ENCODE measurements at regions not wholly inside any gene's neighbourhood (a gene's known extent, or its start where the extent isn't known, plus 50 kb on each side); places are given as distances from the start of the nearest gene placed in this dataset.
"Not testable (repeated sequence)": the region's sequence is repeated elsewhere in the genome, so short reads cannot be mapped to it uniquely, and the experiment has no call there.

DNA sequence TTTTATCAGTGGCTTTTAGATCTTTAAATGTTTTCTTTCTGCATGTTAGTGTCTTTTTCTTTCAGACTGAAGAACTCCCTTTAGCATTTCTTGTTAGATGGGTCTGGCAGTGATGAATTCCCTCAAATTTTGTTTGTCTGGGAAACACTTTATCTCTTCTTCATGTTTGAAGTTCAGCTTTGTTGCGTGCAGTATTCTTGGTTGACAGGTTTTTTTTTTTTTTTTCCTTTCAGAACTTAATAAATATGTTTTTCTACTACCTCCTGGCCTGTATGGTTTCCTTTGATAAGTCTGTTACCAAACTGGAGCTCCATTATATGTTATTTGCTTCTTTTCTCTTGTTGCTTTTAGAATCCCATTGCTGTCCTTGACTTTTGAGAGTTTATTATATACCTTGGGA, 89.8 kb upstream of the ACKR3 start:
- H3K4me3 ChIP-seq (ENCODE audit: low read depth, low read length) = no peak overlapping the region
- TF ChIP-seq, protein P1, sequence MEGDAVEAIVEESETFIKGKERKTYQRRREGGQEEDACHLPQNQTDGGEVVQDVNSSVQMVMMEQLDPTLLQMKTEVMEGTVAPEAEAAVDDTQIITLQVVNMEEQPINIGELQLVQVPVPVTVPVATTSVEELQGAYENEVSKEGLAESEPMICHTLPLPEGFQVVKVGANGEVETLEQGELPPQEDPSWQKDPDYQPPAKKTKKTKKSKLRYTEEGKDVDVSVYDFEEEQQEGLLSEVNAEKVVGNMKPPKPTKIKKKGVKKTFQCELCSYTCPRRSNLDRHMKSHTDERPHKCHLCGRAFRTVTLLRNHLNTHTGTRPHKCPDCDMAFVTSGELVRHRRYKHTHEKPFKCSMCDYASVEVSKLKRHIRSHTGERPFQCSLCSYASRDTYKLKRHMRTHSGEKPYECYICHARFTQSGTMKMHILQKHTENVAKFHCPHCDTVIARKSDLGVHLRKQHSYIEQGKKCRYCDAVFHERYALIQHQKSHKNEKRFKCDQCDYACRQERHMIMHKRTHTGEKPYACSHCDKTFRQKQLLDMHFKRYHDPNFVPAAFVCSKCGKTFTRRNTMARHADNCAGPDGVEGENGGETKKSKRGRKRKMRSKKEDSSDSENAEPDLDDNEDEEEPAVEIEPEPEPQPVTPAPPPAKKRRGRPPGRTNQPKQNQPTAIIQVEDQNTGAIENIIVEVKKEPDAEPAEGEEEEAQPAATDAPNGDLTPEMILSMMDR (IDR thresholded peaks at IDR 0.05; ENCODE audit: low read depth, low read length) = no peak

DNA sequence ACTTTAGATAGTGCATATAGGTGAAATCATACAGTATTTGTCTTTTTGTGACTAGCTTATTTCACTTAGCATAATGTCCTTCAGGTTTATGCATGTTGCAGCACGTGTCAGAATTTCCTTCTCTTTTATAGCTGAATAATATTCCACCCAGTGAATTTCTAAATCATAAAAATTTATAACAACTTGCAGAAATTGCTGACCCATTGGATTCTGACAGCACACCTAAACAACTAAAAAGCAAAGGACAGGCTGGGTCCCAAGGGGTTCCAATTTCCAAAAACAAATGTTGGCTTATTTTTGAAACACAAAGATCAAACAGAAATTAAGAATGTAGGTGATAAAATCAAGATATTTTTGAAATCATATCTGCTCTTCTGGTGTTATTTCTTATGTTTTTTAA, 86.5 kb upstream of the ACKR3 start:
- H3K4me3 ChIP-seq (ENCODE audit: low read depth, low read length) = no peak overlapping the region
- TF ChIP-seq, protein P1 (IDR thresholded peaks at IDR 0.05; ENCODE audit: low read depth, low read length) = no peak

DNA sequence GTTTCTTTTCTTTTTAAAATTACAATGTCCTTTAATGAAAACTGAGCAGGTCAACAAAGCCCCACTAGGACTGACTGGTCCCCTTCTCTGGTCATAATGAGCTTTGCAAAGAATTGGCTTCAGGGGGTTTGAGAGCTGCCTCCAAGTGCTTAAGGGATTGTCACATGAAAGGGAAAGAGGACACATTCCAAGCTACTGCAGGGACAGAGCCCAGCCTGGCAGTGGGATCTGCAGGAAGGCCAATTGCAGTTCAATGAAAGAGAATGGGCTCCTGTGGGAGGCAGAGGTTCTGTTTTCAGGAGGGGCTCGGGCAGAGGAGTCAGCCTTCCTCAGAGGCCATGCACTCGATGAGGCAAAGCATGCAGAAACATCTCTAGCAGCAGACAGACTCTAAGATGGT, 84.1 kb upstream of the ACKR3 start:
- TF ChIP-seq, protein P1 (IDR thresholded peaks at IDR 0.05; ENCODE audit: low read depth, low read length) = no peak
- H3K4me3 ChIP-seq (ENCODE audit: low read depth, low read length) = no peak overlapping the region

DNA sequence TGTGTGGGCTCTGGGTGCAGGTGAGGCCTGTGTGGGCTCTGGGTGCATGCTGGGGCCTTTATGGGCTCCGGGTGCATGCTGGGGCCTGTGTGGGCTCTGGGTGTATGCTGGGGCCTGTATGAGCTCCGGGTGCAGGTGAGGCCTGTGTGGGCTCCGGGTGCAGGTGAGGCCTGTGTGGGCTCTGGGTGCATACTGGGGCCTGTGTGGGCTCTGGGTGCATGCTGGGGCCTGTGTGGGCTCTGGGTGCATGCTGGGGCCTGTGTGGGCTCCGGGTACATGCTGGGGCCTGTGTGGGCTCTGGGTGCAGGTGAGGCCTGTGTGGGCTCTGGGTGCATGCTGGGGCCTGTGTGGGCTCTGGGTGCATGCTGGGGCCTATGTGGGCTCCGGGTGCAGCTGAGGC, 80.5 kb upstream of the ACKR3 start:
- not testable (repeated sequence) for H3K4me3 ChIP-seq (ENCODE audit: low read depth, low read length)

DNA sequence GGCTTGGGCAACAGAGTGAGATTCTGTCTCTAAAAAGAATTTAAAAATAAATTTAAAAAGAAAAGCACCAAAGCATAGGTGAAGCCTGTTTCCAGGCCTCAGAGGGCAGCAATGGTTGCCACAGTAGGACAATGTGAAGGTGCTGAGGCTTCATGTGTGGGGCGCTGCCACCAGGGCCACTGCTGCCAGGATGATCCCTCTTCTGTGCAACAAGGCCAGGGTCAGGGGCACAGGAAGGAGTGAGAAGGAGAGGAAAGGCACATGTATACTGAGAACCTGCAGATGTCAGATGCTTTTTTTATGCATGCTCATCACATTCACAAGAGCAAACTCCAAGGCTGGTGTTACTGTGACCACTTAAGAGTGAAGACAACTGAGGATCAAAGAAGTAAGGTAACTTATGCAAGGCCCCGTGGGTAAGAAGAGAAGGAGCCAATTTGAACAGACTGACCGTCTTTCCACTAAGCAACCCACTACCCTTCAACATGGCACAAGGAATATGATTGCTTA, 79.7 kb upstream of the ACKR3 start:
- TF ChIP-seq, protein P1 (IDR thresholded peaks at IDR 0.05; ENCODE audit: low read depth, low read length) = no peak

DNA sequence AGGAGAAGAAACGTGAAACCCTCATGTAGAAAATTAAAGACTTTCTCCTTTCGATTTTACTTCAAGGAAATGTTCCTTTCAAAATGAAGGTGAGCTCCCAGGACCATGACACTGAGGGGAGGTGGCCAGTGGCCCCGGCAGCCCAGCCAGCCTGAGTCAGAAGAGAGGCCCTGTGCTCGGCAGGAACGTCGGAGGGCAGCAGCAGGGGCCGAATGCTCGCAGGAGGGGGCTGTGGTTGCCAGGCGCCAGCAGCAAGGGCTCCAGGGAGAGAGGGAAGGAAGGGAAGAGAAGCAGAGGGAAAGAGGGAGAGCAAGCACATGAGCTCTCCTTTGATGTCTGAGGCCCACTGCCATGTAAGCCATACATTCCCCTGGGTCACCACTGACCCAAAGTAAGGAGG, 73.3 kb upstream of the ACKR3 start:
- H3K4me3 ChIP-seq (ENCODE audit: low read depth, low read length) = no peak overlapping the region
- TF ChIP-seq, protein P1 (IDR thresholded peaks at IDR 0.05; ENCODE audit: low read depth, low read length) = no peak

More for the DNA sequence above, 79.7 kb upstream of the ACKR3 start:
- no peak overlapping the region for H3K4me3 ChIP-seq (ENCODE audit: low read depth, low read length)

DNA sequence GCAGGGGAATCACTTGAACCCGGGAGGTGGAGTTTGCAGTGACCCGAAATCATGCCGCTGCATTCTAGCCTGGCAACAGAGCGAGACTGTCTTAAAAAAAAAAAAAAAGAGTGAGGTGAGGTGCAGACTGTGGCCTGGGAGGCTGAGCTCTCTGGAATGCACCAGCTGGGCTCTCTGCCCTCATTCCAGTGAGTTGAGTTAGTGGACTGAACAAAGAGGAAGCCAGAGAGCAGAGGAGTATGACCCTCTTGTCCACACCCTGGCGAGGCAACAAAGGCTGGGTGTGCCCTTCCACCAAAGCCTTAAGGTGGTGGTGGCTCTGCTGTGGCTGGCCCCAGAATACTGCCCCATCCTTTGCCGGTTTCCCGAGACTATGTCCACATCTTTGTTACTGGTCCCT, 71.3 kb upstream of the ACKR3 start:
- TF ChIP-seq, protein P1 (IDR thresholded peaks at IDR 0.05; ENCODE audit: low read depth, low read length) = no peak
- H3K4me3 ChIP-seq (ENCODE audit: low read depth, low read length) = no peak overlapping the region

Data from WI38 (cell line).